ENCODE measurements at regions not wholly inside any gene's neighbourhood (a gene's known extent, or its start where the extent isn't known, plus 50 kb on each side); places are given as distances from the start of the nearest gene placed in this dataset.

DNA sequence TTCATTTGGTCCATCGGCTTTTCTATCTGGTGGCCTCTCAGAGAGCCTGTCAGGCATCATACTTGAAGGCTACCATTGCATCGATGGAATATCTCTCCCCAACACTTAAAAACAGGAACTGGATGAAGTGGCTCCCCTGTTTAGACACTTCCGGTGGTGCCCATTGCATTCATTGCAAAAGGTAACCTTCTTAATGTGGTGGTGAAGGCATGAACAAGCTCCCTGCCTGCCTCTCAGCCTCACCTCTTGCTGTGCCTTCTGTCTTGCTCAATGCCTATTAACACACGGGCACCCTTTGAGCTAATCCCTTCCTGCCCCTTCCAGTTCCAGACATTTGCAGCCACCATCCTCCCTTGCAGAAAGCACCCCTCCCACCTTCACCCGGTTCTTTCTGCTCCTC, 233.1 kb upstream of the MSX2 start:
- no peak for TF ChIP-seq EZH2 (IDR thresholded peaks at IDR 0.05; ENCODE audit: borderline replicate concordance, low read depth, low read length, severe bottlenecking)
- TF ChIP-seq, protein P1, sequence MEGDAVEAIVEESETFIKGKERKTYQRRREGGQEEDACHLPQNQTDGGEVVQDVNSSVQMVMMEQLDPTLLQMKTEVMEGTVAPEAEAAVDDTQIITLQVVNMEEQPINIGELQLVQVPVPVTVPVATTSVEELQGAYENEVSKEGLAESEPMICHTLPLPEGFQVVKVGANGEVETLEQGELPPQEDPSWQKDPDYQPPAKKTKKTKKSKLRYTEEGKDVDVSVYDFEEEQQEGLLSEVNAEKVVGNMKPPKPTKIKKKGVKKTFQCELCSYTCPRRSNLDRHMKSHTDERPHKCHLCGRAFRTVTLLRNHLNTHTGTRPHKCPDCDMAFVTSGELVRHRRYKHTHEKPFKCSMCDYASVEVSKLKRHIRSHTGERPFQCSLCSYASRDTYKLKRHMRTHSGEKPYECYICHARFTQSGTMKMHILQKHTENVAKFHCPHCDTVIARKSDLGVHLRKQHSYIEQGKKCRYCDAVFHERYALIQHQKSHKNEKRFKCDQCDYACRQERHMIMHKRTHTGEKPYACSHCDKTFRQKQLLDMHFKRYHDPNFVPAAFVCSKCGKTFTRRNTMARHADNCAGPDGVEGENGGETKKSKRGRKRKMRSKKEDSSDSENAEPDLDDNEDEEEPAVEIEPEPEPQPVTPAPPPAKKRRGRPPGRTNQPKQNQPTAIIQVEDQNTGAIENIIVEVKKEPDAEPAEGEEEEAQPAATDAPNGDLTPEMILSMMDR (IDR thresholded peaks at IDR 0.05; ENCODE audit: extremely low read depth in 1 of 2, insufficient read depth in 1 of 2, low read depth in 1 of 2, low read length in 2 of 2), result no peak
- TF ChIP-seq POLR2A (IDR thresholded peaks at IDR 0.05; ENCODE audit: low read depth, low read length), result no peak
- TF ChIP-seq JUN (IDR thresholded peaks at IDR 0.05; ENCODE audit: borderline replicate concordance, insufficient read depth, insufficient read length, low read depth), result no peak
- no peak for TF ChIP-seq MYC (IDR thresholded peaks at IDR 0.05; ENCODE audit: low read depth, low read length)
- TF ChIP-seq POLR2AphosphoS5 (IDR thresholded peaks at IDR 0.05; ENCODE audit: insufficient read depth, low read depth, low read length), result no peak
